Right lobe of liver (tissue), 4 donors: ENCODE measurements at regions not wholly inside any gene's neighbourhood (a gene's known extent, or its start where the extent isn't known, plus 50 kb on each side); places are given as distances from the start of the nearest gene placed in this dataset.

Experiments used
- POLR2A ChIP-seq: fragments of 450-650 bp; IDR thresholded peaks from one replicate; pipeline ENCODE4 v1.6.1; 2017; ENCODE audit warnings: antibody characterized with exemption, mild to moderate bottlenecking
- TF ChIP-seq, protein P1 (sequence below), 4 donors: fragments of 200-600 bp in 3 of 4; fragments of 450-650 bp in 1 of 4; IDR thresholded peaks; one replicate each; pipeline versions ENCODE4 v1.5.1 to v1.8.0; 2016 to 2022; ENCODE audit warnings: antibody characterized with exemption in 4 of 4, mild to moderate bottlenecking in 2 of 4
- donor health status: DM: no; HTN: no; CAD: no.
- donor health status: DM: no; HTN: no; CAD: no.
- donor health status: DM: no; HTN: yes; CAD: no.

DNA sequence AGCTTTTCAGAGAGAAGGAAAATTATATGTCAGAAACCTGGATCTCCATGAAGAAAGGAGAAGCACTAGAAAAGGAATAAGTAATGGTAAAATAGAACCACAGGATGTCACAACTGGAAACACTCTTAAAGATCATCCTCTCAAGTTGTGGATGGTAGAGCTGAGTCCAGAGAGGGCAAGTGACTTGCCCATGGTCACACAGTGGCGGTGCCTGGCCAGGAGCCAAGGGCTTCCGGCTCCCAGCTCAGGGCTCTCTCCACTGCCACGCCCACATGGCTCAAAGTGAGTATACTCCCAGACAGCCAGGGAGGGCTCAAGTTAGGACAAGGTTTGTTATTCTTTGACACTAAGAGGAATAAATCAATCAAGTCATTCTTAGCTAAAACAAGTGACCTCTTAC, 159.8 kb downstream of the COPRS start:
- TF ChIP-seq, protein P1, sequence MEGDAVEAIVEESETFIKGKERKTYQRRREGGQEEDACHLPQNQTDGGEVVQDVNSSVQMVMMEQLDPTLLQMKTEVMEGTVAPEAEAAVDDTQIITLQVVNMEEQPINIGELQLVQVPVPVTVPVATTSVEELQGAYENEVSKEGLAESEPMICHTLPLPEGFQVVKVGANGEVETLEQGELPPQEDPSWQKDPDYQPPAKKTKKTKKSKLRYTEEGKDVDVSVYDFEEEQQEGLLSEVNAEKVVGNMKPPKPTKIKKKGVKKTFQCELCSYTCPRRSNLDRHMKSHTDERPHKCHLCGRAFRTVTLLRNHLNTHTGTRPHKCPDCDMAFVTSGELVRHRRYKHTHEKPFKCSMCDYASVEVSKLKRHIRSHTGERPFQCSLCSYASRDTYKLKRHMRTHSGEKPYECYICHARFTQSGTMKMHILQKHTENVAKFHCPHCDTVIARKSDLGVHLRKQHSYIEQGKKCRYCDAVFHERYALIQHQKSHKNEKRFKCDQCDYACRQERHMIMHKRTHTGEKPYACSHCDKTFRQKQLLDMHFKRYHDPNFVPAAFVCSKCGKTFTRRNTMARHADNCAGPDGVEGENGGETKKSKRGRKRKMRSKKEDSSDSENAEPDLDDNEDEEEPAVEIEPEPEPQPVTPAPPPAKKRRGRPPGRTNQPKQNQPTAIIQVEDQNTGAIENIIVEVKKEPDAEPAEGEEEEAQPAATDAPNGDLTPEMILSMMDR (IDR thresholded peaks at IDR 0.05), result no peak
- no peak for TF ChIP-seq POLR2A
